GM12873 (cell line): ENCODE measurements at regions not wholly inside any gene's neighbourhood (a gene's known extent, or its start where the extent isn't known, plus 50 kb on each side); places are given as distances from the start of the nearest gene placed in this dataset.

Source experiments
- TF ChIP-seq, protein P1 (sequence below): IDR thresholded peaks from 2 replicates; pipeline ENCODE4 v1.5.1; 2012; ENCODE audit warnings: low read depth, mild to moderate bottlenecking, moderate library complexity, low read length, control low read depth; ENCODE audit not compliant: insufficient read depth; ENCODE audit errors: missing control alignments

DNA sequence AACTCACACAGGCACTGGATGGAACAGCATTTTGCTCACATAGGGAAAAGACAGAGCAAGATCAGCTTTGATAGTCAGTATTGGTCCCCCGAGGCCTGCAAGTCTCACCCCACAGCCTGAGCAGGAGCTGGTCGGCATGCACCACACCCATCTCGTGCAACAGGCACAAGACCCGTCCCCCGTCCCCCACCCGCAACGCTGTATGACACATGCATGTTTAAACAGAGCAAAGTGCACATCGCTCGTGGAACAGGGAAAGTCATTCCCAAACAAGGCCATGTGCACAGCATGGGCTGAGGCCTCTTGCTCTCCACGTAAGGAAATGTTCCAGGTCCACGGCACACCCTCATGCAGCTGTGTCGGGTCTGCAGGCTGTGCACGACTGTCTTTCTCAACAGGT lies 527.2 kb downstream of the ACTR3B start:
- TF ChIP-seq, protein P1, sequence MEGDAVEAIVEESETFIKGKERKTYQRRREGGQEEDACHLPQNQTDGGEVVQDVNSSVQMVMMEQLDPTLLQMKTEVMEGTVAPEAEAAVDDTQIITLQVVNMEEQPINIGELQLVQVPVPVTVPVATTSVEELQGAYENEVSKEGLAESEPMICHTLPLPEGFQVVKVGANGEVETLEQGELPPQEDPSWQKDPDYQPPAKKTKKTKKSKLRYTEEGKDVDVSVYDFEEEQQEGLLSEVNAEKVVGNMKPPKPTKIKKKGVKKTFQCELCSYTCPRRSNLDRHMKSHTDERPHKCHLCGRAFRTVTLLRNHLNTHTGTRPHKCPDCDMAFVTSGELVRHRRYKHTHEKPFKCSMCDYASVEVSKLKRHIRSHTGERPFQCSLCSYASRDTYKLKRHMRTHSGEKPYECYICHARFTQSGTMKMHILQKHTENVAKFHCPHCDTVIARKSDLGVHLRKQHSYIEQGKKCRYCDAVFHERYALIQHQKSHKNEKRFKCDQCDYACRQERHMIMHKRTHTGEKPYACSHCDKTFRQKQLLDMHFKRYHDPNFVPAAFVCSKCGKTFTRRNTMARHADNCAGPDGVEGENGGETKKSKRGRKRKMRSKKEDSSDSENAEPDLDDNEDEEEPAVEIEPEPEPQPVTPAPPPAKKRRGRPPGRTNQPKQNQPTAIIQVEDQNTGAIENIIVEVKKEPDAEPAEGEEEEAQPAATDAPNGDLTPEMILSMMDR = no peak

DNA sequence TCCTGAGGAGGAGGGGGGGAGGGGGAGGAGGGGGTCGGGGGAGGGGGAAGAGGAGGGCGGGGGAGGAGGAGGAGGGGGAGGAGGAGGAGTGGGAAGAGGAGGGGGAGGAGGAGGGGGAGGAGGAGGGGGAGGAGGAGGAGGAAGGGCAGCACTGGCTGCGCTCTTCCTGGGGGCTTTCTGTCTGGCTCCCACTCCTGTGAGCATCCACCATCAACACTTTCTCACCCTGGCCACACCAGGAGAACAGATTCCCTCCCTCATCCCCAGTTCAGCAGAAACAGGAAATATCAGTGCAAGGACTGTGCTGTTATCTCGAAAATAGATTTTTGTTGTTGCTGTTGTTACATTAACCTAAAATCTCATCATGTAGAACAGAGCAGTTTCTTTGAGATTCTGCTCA lies 530.5 kb downstream of the ACTR3B start:
- TF ChIP-seq, protein P1 = no peak

- TF ChIP-seq, protein P1 = no peak
These were observed 537.6 kb downstream of the ACTR3B start for GRCh38 chr7:153297141-153297540.

DNA sequence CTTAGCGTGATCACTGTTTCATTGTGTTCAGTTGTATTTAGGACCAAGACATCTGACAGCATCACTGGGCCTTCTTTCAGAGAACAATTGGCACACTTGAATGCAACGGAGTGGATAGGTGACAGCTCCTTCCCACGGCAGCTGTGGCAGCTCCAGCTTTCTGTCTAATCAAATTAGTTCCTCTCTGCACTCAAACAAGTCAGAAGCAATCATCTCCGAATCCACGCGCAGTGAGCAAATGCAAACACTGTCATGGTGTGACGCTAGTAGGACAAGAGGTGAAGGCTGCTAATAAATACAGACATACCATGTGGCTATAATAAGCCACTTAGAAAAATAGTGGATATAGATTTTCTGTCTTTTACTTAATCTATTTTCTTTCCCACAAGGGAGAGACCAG lies 542.4 kb downstream of the ACTR3B start:
- TF ChIP-seq, protein P1 = no peak

DNA sequence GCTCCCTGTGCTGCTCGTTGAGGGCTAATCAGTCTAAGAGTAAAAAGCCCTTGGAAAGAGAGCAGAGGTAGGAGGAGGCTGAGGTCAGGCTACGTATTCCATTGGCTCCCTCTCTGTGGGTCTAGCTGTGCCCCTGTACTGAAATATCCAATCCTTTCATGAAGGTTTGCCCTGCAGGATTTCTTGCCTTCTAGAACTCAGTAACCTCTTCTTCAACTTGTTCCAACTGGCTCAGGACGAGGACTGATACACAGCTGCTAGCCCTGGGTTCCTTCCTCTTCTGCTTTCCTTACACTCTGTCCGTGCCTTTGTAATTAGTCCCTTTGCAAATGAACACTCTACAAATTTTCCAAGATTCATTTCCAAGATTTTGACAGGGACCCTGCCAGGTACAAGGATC lies 560.5 kb downstream of the ACTR3B start:
- TF ChIP-seq, protein P1 = no peak

DNA sequence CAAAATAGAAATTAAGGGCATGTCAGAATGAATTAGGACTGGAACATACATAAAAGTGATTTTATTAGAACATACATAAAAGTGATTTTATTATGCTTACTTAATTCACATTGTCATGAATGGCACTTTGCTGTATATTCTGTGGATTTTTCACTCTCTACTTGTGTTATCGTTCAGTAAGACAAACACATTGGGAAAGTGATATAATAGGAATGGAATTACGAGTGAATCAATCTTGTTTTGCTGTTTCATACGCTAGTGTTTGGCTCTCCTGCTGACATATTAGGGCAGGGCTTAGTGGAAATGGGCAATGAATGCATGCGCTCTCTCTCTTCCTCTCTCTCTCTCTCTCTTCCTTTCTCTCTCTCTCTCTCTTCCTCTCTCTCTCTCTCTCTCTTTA lies 561.1 kb downstream of the ACTR3B start:
- TF ChIP-seq, protein P1 = no peak

DNA sequence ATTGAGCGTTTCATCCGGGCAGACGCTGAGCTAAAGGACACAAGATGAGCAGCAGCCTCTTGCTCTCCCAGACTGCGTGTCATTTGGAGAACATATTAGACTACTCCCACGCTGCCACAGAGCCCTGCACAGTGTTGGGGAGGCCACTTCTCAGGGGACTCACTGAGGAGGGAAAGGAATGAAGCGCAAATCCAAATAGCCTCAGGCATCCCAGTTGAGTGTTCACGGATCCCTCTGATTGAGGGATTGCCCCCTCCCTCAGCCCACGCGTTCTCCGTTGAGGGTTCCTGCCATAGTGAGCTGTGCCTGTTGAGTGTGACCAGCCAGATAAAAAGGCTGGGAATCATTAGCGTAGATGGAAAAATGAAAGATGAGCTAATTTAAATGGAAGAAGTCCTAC lies 563.4 kb downstream of the ACTR3B start:
- TF ChIP-seq, protein P1 = no peak
